Testis (tissue), 2 donors: ENCODE measurements at regions not wholly inside any gene's neighbourhood (a gene's known extent, or its start where the extent isn't known, plus 50 kb on each side); places are given as distances from the start of the nearest gene placed in this dataset.

Source experiments
- POLR2A ChIP-seq: fragments of 450-650 bp; IDR thresholded peaks from one replicate; pipeline ENCODE4 v1.6.1; 2017; ENCODE audit warnings: antibody characterized with exemption, mild to moderate bottlenecking, moderate library complexity
- TF ChIP-seq, protein P1 (sequence below), 3 experiments: fragments of 450-650 bp in 2 of 3; fragments of 200-600 bp in 1 of 3; sonication (generic) in 1 of 3; IDR thresholded peaks; one replicate each; pipeline ENCODE4 v1.5.1; 2016 to 2019; ENCODE audit warnings: antibody characterized with exemption in 3 of 3, mild to moderate bottlenecking in 2 of 3, moderate library complexity in 1 of 3

DNA sequence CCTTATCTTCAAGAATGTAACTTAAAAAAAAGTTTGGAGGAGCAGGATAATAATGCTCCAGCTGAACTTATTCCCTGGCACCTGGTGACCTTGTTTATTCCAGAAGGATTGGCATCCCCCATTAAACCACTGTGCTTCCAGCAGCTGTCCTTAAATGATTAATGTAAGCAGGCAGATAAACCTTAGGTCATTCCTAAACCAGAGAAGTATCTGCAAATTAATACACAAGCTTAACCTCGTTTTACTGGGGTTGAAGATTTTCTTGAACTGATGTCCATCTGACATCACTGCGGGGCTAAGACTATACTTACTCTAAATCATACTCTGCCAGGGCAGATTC is 116.1 kb upstream of the PALS2 start:
- TF ChIP-seq, protein P1, sequence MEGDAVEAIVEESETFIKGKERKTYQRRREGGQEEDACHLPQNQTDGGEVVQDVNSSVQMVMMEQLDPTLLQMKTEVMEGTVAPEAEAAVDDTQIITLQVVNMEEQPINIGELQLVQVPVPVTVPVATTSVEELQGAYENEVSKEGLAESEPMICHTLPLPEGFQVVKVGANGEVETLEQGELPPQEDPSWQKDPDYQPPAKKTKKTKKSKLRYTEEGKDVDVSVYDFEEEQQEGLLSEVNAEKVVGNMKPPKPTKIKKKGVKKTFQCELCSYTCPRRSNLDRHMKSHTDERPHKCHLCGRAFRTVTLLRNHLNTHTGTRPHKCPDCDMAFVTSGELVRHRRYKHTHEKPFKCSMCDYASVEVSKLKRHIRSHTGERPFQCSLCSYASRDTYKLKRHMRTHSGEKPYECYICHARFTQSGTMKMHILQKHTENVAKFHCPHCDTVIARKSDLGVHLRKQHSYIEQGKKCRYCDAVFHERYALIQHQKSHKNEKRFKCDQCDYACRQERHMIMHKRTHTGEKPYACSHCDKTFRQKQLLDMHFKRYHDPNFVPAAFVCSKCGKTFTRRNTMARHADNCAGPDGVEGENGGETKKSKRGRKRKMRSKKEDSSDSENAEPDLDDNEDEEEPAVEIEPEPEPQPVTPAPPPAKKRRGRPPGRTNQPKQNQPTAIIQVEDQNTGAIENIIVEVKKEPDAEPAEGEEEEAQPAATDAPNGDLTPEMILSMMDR (IDR thresholded peaks at IDR 0.05): no peak
- no peak for TF ChIP-seq POLR2A
